ENCODE measurements at regions not wholly inside any gene's neighbourhood (a gene's known extent, or its start where the extent isn't known, plus 50 kb on each side); places are given as distances from the start of the nearest gene placed in this dataset.
"Not testable (repeated sequence)": the region's sequence is repeated elsewhere in the genome, so short reads cannot be mapped to it uniquely, and the experiment has no call there.

DNA sequence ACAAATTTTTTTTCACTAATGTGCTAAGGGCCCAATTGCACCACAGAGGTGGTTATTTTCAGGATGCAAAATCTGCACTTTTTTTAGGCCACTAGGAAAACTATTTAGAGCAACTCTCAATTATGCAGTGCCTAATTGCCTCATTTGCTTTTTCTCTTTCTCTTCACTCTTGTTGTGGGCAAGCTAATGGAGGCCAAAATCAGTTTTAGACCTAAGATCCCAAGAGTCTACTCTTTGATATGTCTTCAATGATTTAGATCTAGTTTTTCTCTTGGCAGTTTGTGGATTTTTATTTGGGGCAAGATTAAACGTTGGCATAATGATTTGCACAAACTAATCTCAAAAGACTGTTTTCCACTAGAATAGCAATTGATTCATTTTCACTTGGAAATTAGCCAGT lies 1996.9 kb downstream of the LRRC4C start:
- no peak for DNase-seq

DNA sequence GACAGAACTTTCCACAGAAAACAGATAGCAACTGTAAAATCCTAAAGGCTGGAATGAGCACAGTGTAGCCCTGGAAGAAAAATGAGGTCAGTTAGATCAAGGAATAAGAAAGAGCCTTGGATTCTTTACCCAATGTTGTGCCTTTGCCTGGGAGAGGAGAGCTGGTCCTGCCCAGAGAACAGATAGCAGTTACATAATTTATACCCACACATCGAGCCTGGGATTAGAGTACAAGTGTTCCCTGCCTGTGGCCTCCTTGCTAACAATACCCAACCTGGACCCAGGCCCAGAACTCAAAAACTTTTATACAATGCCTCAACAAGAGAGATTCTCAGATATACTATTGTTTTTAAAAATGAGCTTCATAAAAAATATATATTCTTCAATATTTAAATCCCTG lies 1998.4 kb downstream of the LRRC4C start:
- peak in 20 of 56 donors; percentile 0 to 52 (median 8) for DNase-seq

DNA sequence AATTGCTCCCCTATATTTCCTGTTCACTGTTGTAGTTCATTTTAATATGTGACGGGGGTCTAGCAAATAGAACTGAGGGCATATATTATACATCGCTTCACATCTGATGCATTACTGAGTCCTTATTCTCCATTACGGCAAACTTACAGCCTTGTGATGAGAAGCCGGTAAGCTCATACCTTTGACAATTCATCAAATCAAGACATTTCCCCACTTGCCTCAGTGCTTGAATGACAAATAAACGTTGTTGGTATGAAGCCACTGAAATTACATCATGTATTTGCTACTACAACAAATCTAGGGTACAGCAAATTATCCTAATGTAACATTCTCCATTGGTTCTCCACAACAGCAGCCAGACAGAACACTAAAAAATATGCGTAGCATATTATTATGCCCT lies 1999.8 kb downstream of the LRRC4C start:
- DNase-seq = no peak

DNA sequence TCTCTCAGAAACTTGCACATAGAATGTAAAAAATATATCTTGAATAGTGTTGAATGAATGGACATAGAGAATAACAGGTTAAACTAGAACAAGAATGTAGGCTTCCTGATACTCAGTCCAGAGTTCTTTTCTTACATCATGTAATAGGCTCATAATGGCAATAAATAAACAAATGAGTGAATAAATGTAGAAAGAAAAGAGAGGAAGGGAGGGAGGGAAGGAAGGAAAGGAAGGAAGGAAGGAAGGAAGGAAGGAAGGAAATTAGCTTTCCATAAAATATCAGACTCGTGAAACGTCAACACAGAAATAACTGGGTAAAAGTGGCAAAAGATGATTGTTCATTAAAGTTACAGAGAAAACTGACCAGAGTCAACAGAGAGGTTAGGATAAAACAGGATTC lies 2001.0 kb downstream of the LRRC4C start:
- DNase-seq = no peak

DNA sequence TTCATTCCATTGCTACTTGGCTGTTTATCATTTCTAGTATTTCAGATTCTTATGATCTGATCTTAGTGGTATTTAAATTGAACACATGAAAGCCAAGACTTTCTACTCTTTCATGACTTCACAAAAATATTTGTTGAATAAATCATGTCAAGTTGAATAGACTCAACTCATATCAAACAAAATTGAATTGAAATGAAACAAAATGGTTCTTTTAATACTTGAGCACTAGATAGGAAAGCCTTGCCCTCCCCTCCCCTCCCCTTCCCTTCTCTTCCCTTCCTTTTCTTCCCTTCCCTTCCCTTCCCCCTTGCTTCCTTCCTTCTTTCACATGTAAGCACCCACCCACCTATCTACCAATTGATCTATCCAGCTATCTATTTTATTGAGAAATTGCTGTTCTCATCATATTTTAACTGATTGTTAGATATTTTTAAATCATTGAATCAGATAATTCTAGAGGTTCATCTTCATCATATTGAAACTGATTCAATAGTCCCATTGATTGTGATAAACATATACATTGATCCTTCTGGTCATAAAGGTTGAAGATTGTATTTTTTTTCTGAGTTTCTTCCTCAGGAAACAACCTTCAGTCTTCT lies 2015.9 kb downstream of the LRRC4C start:
- no peak for DNase-seq

DNA sequence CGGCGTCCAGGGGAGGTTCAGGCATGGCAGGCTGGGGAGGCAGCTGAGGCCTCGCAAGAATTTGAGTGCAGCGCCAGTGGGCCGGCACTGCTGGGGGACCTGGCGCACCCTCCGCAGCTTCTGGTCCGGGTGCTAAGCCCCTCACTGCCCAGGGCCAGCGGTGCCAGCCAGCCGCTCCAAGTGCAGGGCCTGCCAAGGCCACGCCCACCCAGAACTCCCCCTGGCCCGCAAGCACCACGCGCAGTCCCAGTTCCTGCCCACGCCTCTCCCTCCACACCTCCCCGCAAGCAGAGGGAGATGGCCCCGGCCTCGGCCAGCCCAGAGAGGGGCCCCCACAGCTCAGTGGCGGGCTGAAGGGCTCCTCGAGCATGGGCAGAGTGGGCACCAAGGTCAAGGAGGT lies 2017.3 kb downstream of the LRRC4C start:
- DNase-seq = no peak

DNA sequence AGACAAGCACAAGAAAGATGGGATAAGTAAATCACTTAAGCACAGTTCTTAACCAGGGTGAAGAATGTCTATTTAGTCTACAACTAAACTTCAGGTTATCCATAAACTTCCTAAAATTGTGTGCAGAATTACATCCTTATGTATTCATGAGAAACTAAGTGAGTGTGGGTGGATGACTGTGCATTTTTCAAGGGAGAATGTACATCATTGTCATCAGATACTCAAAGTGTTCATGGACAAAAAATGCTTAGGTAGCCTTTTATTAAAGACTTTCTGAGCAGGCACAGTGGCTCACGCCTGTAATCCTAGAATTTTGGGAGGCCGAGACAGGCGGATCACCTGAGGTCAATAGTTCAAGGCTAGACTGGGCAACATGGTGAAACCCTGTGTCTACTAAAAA lies 2023.8 kb downstream of the LRRC4C start:
- no peak for DNase-seq

DNA sequence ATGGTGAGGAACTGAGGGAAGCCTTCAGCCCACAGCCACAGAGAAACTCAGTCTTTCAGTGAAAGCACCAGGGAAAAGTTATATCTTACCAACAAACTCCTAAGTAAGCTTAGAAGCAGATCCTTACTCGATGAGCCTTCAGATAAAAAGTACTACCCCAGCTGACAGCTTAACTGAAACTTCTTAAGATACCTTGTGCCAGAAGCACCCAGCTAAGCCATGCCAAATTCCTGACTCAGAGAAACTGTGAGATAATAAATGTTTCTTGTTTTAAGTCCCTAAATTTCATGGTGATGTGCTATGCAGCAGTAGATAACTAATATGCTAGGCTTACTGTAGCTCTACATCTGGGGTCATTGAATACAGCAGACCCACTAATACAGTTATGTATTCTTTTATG lies 2025.0 kb downstream of the LRRC4C start:
- no peak for DNase-seq

DNA sequence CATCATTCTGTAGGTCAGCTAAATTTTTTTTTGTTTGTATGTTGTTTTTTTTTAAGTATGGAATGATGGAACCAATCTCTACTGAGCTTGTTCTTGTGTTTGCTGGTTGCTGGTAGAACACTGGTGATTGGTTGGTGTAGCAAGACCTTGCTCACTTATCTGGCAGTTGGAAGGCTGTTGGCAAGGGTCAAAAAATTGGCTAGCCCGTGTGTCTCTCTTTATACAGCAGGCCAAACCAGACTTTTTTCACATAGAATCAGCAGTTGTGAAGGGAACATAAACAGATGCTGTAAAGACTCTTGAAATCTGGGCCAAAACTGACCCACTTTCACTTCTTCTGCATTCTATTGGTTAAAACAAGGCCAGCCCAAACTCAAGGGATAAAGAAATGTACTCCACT lies 2026.5 kb downstream of the LRRC4C start:
- DNase-seq = no peak

DNA sequence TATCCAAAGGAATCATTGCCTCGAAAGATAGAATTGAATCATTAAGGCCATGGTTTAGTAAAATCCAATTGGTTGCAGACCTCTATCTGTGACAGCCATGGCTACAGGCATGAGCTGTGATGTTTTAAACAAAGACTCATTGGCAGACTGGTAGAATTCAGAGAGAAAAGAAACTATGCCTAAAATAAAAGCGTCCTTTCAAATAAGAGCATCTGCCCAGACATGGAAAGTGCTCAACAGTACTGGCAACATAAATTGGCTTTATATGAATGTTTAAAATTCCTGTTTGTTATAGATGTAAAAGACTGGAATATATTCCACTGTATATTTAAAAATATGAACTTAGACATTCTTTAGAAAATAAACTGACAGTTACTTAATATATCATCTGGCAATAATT lies 2034.2 kb downstream of the LRRC4C start:
- DNase-seq = no peak

DNA sequence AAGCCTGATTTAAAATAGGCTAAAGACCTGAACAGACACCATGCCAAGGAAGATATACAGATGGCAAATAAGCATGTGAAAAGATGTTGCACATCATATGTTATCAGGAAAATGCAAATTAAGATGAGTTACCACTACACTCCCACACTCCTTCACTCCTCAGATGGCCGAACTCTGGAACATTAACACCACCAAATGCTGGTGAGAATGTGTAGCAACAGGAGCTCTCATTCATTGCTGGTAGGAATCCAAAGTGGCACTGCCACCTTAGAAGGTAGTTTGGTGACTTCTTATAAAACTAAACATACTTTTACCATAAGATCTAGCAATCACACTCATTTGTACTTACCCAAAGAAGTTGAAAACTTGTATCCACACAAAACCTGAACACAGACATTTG lies 2047.3 kb downstream of the LRRC4C start:
- DNase-seq = peak in 1 of 56 donors; percentile 0

DNA sequence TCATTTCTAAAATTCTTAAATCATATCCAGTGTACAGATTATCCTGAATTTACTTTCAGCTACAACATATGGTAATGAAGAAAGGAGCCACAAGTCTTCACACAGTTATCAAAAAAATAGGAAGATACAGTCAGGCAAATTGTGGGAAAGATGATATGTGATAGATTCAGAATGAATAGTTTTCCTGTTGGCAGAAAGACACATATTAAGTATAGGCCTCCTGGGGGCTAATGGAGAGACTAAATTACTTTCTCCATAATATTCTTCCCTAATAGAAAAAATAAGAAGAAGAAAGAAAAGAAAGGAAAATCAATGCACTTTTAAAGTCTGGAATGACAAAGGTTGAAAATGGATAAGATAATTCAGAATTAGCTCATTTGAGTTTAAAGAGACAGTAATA lies 2073.5 kb downstream of the LRRC4C start:
- no peak for DNase-seq

DNA sequence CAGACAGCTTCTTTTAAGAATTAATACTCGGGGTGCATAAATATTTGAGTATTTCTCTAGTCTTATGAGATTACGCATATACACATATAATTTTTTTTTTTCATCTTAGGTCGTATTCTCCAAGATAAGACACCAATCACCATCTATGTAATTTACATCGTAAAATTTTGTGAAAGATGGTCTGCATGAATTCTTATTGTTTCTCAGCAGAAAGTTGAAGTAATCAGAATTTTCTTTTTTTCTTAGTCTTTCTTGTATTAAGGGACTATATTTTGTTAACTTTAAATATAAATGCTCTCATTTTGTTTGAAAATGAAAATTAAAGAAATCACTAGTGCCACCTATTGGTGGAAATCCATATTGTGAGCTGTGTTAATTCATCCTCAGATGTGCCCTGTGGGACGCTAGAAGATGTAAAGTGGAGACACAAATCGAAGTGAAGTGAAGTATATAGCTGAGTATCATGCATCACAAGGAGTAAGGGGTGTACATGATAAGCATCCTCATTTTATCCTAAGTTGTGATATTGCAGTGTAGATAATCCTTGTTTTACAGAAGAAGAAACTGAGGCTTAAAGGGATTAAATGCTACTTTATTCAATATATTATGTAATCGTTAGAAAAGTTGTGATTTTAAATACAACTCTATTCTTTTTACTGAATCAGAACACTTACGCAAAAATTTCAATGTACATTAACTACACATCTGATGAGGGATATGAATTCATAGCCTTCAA lies 2084.3 kb downstream of the LRRC4C start:
- DNase-seq = peak in 1 of 56 donors; percentile 2

DNA sequence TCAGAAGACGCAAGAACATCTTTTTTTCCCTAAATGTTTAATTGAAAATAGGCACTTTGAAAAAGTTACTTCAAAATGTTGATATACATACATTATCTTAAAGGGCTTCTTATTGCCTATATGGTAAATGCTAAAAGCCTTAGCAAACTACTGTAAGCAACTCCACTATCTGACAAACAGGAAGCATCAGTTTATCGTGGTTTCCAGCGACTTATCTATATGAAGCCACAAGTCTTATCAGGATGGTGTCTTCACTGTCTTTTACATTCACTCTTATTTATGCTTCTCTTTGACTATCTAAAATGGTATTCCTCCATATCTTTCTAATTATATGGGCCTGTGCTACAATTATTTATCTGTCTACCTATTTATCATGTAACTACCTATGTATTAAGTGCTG lies 2091.9 kb downstream of the LRRC4C start:
- DNase-seq = no peak

DNA sequence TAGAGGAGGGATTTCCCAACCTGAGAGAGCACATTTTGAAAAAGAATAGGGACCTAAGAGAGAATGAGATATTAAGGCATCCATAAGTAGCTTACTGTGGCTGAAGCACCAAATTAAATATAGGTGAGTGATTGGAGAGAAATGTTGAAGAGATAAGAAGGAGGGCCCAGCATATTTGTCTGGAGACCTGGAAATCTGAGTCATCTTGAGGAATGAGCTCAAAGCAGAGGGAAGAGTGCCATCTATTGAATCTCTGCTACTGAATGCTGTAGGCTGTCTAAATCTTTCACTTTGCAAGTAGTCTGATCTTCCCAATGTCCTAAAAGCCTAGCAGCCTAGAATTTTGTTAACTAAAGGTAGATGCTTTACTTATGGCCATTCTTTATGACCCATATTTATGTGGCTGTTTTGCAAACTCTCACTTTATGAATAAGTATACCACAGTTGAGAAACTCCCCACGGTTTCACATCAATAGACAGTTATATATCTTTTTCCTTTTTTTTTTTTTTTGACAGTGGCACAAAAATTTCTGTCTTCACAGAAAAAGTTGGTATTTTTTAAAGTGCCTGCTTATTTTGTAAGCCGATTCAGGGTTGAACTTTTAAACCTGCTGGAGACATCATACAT lies 2093.5 kb downstream of the LRRC4C start:
- no peak for DNase-seq

DNA sequence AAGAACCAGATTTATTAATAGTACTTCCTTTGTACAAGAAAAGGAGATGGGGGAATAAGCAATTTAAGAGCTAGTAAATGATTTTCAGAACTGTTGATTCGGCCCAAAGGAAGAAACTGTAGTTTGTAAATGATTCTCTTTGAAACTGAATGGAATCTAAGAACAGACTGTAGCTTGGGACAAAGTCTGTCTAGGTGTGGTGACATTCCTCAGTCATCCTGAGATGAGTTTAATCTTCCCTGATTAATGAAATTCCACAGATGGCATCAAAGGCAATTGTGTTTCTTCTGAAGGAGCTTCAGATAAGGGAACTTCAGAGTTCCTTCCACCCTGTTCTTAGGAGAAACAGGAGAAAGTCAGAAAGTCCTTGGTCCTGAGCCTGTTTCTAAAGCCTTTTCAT lies 2095.9 kb downstream of the LRRC4C start:
- DNase-seq = no peak

DNA sequence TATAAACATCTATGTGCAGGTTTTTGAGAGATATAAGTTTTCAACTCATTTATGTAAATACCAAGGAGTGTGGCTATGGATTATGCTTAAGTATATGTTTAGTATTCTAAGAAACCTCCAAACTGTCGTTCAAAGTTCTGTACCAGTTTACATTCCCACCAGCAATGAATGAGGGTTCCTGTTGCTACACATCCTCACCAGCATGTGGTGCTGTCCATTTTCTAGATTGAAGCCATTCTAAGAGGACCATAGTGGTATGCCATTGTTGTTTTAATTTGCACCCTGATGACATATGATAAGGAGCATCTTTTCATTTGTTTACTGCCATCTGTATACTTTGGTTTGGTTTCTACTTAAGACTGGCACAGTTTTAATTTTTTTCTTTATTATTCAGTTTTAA lies 2097.9 kb downstream of the LRRC4C start:
- no peak for DNase-seq

DNA sequence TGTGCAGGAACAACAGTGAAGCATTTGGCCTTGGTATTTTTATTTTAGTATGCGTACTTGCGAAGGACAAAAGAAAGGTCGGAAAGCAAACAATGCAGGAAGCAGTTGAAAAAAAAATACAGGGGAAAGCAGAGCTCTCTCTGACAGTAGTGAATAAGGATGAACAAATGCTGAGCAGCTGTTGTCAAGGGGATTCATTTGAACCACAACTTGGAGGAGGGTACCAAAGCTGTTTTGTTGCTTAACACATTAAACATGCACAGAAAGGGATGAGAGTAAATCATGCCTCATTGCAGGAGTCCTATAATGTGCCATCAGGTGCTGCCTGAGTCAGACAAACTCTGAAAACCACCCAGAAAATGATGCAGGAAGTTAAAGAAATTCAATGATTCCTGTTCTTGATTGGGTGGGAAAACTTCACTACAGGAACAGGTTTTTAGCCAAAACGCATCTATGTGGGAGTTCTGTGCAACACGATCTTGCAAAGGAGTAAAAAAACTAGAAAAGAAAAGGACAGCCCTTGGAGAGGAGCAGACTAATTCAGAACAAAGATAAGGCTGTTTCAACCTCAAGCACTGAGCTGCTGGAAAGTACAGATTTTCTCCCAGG lies 2113.5 kb downstream of the LRRC4C start:
- no peak for DNase-seq

DNA sequence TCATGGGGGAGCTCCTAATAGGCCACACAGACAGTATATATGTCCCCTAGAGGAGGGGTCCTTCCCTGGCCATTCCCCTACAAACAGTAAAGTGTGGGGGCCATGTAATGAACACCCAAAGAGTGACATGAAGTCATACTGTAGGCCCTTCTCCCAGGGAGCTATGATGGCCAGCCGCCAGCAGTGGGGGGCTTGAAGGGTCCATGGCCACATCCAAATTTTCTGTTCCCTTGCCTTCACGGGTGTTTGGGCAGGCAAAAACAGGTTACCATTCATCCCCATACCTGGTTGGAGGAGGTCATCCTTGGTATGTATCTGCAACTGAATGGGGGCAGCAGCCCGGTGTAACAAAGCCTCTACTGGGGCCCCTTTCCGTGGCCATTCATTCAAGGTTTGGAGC lies 2118.0 kb downstream of the LRRC4C start:
- DNase-seq = no peak

DNA sequence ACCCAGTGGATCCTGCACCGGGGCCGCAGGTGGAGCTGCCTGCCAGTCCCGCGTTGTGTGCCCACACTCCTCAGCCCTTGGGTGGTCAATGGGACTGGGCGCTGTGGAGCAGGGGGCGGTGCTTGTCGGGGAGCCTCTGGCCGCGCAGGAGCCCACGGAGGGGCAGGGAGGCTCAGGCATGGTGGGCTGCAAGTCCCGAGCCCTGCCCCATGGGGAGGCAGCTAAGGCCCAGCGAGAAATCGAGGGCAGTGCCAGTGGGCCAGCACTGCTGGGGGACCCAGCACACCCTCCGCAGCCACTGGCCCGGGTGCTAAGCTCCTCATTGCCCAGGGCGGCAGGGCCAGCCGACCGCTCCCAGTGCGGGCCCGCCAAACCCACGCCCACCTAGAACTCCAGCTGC lies 2126.4 kb downstream of the LRRC4C start:
- DNase-seq = not testable (repeated sequence)

DNA sequence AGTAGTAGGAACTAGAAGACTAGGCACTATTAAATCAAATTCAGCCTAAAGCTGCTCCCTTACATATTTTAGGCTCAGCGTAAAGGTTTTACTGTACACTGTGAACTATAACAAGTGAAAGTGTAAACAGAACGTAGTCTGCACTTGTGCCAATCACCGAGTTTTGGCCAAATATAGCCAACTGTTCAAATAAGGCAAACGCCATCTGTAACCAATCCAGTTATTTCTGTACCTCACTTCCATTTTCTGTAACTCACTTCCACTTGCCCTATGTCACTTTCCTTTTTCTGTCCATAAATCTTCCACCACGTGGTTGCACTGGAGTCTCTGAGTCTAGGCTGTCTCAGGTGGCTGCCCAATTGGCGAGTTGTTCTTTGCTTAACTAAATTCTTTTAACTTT lies 2132.2 kb downstream of the LRRC4C start:
- DNase-seq = no peak

DNA sequence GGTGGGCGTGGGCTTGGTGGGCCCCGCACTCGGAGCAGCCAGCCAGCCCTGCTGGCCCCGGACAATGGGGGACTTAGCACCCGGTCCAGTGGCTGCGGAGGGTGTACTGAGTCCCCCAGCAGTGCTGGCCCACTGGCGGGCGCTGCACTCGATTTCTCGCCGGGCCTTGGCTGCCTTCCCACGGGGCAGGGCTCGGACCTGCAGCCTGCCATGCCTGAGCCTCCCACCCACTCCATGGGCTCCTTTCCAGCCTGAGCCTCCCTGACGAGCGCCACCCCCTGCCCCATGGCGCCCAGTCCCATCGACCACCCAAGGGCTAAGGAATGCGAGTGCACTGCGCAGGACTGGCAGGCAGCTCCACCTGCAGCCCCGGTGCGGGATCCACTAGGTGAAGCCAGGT lies 2147.6 kb downstream of the LRRC4C start:
- DNase-seq = not testable (repeated sequence)

DNA sequence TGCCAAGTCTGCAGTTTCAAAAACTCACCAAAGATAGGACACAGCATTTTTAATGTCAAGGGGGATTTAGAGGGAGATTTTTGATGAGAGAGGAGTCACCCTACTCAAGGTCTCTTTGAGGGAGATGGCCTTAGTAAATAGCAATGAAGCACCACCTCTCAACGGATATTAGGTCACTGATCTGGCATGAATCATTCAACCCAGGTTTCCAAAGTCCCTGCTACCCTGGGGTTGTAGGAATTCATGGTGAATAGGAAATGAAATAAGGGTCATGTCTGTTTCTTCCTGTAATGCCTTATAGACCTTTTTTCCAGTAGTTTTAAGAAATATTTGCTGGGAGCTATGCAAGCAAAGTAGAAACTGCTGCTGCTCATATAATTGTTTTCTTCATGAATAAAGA lies 2154.9 kb downstream of the LRRC4C start:
- DNase-seq = no peak

All from amygdala (tissue), 56 donors.